ENCODE measurements at regions not wholly inside any gene's neighbourhood (a gene's known extent, or its start where the extent isn't known, plus 50 kb on each side); places are given as distances from the start of the nearest gene placed in this dataset.

GRCh38 chr14:27077214-27077613, 479.4 kb upstream of the NOVA1 start:
- TF ChIP-seq TAF1 (IDR thresholded peaks at IDR 0.05; ENCODE audit: low read depth) (no peak), MAX (IDR thresholded peaks at IDR 0.05) (no peak), CEBPB (IDR thresholded peaks at IDR 0.05) (no peak), TEAD4 (IDR thresholded peaks at IDR 0.05) (no peak), YY1 (IDR thresholded peaks at IDR 0.05; ENCODE audit: low read depth) (no peak), EP300 (IDR thresholded peaks at IDR 0.05; ENCODE audit: borderline replicate concordance) (no peak), RAD21 (IDR thresholded peaks at IDR 0.05; ENCODE audit: low read depth) (no peak), TCF12 (IDR thresholded peaks at IDR 0.05; ENCODE audit: low read depth) (no peak), EGR1 (IDR thresholded peaks at IDR 0.05) (no peak)
